ENCODE measurements at regions not wholly inside any gene's neighbourhood (a gene's known extent, or its start where the extent isn't known, plus 50 kb on each side); places are given as distances from the start of the nearest gene placed in this dataset.
A peak's percentile ranks its signal among the peaks of the same experiment; 100 is the strongest.

GRCh38 chr4:81565142-81565870 is 93.6 kb upstream of the RASGEF1B start:
- peak in 53 of 56 donors; percentile 11 to 82 (median 55) for DNase-seq

- no peak for DNase-seq
Observed at GRCh38 chr4:81564025-81564424, 92.3 kb upstream of the RASGEF1B start.

DNA sequence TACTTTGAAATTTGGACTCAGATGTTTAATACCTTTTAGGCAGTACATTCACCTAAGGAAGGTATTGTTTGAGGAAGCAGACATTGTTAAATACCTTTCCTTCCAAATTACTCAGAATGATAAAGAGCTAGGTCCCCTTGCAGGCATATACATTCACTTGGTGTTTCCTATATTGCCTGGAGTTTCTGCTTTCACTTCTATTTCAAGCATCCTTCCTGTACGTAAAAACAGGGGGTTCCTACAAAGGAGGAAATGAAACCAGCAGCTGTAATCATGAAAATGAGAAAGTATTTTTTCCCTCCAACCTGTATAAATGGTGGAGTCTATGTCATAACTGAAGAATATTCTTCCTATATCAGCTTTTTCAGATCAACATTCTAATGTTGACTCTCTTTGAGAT is 90.4 kb upstream of the RASGEF1B start:
- peak in 1 of 56 donors; percentile 2 for DNase-seq

GRCh38 chr4:81557306-81557705 is 85.6 kb upstream of the RASGEF1B start:
- DNase-seq: no peak

GRCh38 chr4:81555489-81555888 is 83.8 kb upstream of the RASGEF1B start:
- DNase-seq: no peak

DNA sequence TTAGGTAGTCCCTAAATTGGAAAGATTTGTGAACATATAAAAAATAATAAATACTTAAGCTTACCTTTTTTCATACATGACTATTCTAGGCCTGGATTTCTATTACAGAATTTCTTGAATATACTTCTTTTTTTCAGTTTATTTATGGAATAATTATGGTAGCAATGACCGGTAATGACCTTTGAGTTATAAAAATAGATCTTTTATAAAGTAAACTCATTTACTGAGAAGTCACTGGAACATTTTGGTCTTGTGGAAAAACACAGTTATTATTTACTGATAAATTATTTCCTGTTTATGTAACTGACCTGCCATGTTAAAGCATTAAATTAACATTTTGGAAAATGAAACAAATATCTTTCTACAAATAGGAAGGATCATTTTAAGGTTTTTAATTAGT is 80.4 kb upstream of the RASGEF1B start:
- no peak for DNase-seq

DNA sequence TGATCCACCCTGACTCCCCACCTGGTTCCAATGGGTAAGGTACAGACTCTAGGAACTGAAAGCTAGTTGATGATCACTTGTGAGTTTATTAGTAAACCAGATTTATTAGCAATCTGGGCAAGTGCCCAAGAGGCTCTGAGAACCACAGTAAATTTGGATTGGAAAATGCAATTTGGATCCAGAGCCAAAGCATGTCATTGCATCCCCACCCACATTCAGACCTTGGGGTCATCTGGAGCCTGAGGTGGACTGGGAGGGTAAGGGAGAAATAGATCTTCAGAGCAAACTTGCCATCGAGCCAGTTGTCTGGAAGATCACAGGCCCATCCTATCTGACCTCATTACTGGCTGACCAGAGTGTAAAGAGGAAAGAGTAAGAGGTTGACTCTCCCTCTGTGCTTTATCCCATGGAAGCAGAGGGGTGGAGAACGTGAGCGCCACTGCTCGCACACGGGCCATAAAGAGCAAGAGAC is 78.7 kb upstream of the RASGEF1B start:
- DNase-seq: no peak

GRCh38 chr4:81549984-81550383 is 78.3 kb upstream of the RASGEF1B start:
- peak in 4 of 56 donors; percentile 1 to 8 (median 2) for DNase-seq

GRCh38 chr4:81546777-81547176 is 75.1 kb upstream of the RASGEF1B start:
- DNase-seq: no peak

DNA sequence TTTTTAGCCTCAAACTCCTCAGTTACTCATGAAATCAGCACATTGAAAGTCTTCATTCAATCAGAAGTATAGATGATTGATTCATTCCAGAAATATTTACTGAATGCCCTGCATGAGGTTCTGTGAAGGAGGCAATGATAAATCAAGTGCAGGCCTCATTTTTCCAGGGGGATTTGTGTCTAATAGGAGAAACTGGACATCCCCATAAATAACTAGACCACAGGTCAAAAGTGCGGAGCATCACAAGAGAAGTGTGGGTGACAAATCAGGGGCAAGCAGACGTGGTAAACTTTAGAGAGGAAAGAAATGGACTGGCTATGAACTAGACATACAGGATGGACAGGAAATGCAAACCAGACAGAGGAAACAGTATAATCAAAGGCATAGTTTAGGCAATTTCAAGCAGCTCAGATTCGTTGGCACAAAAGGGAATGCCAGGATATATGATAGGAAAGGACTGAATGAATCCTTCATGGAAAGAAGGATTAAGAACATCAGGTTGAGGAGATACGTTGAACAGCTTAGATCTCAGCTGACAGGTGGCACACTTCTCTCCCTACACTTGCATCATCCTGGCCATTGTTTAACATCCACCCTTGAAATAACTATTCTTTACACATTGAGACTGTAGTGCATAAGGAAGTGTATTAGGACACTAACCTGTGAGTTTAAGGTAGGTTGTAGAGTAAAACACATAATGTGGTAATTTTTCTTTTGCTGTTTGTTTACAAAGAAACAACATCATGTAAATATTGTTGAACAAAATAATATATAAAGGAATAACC is 69.6 kb upstream of the RASGEF1B start:
- DNase-seq: no peak

GRCh38 chr4:81538716-81539427 is 67.2 kb upstream of the RASGEF1B start:
- DNase-seq: no peak

DNA sequence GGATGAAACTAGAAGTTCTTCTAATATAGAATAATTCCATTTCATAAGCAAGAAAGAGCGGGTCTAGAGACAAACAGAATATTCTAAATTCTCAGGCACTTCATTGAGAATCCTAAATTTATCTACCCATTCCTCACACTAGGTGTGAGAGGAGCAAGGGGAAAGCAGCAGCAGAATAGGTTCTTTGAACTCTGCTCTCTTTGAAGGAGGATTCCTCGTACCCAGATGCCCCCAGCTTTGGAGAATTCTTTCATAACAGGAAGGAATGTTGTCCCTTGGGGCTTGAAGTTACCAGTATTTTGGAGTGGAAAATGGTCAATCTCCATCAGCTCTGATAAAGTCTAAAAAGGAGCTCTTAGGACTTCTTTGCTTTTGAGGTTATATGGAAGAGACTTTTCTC is 59.7 kb upstream of the RASGEF1B start:
- DNase-seq: no peak

DNA sequence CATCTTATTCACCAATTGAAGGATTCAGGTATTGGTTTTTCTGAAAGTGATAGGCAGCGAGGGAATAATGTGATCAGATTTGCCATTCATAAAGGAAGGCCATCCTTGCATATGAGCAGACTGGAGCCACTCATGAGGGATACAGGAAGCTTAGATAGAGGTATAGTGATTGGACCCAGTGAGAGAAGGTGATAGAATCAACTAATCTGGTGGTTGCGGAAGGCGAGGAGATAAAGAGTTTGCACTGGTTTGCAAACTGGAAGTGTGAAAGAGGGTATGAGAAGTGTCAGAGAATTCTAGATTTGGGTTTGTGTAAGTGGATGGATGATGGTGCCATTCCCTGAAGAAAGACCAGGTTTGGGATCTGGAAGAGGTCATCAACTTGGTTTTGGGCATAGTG is 57.3 kb upstream of the RASGEF1B start:
- DNase-seq: no peak

DNA sequence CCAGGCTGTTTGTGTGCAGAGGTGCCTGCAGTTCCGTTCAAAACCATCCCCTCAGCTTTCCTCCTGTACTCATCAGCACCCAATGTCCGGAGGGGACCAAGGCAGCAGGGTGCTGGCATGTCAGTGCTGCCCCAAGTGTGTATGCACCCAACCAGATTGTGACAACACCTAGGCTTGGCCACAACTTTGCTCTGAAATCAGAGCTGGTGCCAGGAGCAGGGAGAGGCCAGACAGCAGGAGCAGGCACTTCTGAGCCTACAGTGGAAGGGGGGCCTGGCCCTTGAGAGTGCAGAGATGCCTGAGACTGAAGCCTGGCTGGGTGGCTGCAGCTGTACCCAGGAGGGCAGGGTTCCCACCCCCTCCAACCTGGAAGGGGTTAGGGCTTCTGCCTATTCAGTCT is 56.5 kb upstream of the RASGEF1B start:
- no peak for DNase-seq

DNA sequence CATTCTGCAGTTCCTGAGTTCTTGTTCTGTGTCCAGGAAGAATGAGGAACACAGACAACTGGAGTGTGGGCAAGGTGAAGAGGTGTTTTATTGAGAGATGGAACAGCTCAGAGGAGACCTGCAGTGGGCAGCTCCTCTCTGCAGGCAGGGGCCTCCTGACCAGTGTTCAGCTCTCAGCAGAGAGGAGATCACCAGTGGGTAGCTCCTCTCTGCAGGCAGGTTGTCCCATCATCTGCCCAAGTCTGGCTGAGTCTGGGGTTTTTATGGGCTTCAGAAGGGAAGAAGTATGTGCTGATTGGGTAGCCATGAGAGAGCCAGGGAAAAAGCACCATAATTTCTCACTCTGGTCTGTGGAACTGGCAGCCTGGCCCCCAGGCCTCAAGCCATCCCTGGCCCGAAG is 56.0 kb upstream of the RASGEF1B start:
- no peak for DNase-seq

- peak in 15 of 56 donors; percentile 6 to 31 (median 14) for DNase-seq
Observed at GRCh38 chr4:81527115-81527514, 55.4 kb upstream of the RASGEF1B start.

- no peak for DNase-seq
Observed at GRCh38 chr4:81526706-81527105, 55.0 kb upstream of the RASGEF1B start.

DNA sequence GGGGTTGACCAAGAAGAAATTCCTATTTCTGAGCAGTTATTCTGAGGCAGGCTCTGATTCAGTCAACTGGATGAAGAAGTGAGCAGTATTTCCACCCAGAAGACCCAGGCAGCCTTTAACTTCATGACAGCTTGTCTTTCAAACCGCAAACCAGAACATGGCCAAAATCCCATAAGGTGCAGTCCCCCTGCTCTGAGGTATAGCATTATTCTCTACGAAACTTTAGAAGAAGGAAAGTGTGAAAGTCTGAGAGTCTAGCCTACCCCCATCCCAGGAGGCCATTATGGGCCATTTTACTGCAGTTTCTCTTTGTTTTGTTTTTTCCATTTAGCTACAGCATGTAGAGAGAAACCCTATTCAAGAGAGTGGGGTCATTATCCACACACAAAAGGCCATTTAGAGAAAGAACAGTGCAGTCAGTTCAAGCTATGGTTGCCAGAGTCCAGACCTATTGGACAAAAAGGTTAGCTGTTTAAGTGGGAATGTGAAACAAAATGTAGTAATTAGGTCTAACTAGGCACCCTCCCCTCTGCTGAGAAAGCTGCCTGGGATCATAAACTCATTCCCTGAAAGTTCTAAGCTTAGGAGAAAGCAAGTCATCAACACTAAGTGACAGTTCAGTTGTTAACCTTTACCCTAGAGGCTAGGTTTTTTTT is 52.1 kb upstream of the RASGEF1B start:
- DNase-seq: peak in 5 of 56 donors; percentile 7 to 43 (median 25)

- DNase-seq: no peak
Observed at GRCh38 chr4:81522711-81523110, 51.0 kb upstream of the RASGEF1B start.

- no peak for DNase-seq
Observed at GRCh38 chr4:81521708-81522107, 50.0 kb upstream of the RASGEF1B start.
